H1 (cell line): ENCODE measurements at regions not wholly inside any gene's neighbourhood (a gene's known extent, or its start where the extent isn't known, plus 50 kb on each side); places are given as distances from the start of the nearest gene placed in this dataset.

ENCODE experiments used
- CTCF ChIA-PET: fragments of 300-600 bp; sonication (Branson Sonifier 250); formaldehyde crosslinking; loops from one replicate; lab custom pipeline; 2021; ENCODE audit not compliant: partially characterized antibody; lab: Charles Lee
- POLR2A ChIA-PET: fragments of 300-600 bp; sonication (Branson Sonifier 250); formaldehyde crosslinking; loops from one replicate; lab custom pipeline; 2021; ENCODE audit warnings: inconsistent platforms; ENCODE audit not compliant: partially characterized antibody; lab: Charles Lee
- DNase-seq, 2 experiments: peaks; one replicate each; pipeline versions ENCODE4 v3.0.0 to v3.0.0-alpha.2; 2010 to 2022; ENCODE audit warnings: low spot score in 2 of 2, low read depth in 1 of 2, mixed read lengths in 1 of 2
- FAIRE-seq: peaks from 2 replicates; lab custom pipeline; 2011; peaks lifted over from hg19 to GRCh38; lab: Jason Lieb, UNC
- H2AFZ ChIP-seq: 2 replicates; pipeline ENCODE4 v1.8.1; 2012; ENCODE audit warnings: low read length, inconsistent platforms
- H2AK5ac ChIP-seq: 2 replicates; pipeline ENCODE4 v1.6.1; 2013; ENCODE audit warnings: low read depth, low read length
- H2BK120ac ChIP-seq: replicated peaks from 2 replicates; pipeline ENCODE3; 2013; ENCODE audit warnings: low read depth, low read length, inconsistent platforms
- H2BK12ac ChIP-seq: 2 replicates; pipeline ENCODE4 v1.6.1; 2013; ENCODE audit warnings: low read depth, low read length
- H2BK15ac ChIP-seq: 2 replicates; pipeline ENCODE4 v1.6.1; 2013; ENCODE audit warnings: low read length
- H2BK20ac ChIP-seq: 2 replicates; pipeline ENCODE4 v1.6.1; 2013; ENCODE audit warnings: low read length
- H2BK5ac ChIP-seq: 2 replicates; pipeline ENCODE4 v1.6.1; 2013; ENCODE audit warnings: low read depth, low read length
- H3K14ac ChIP-seq: 2 replicates; pipeline ENCODE4 v1.6.1; 2013; ENCODE audit warnings: inconsistent platforms; ENCODE audit not compliant: insufficient read length
- H3K18ac ChIP-seq: 2 replicates; pipeline ENCODE4 v1.6.1; 2013; ENCODE audit warnings: low read length; ENCODE audit errors: extremely low read depth
- H3K23ac ChIP-seq: 2 replicates; pipeline ENCODE4 v1.6.1; 2013; ENCODE audit warnings: inconsistent platforms; ENCODE audit not compliant: insufficient read length
- H3K23me2 ChIP-seq: 2 replicates; pipeline ENCODE4 v1.6.1; 2013; ENCODE audit warnings: low read depth, low read length
- H3K27ac ChIP-seq: 2 replicates; pipeline ENCODE4 v1.6.1; 2011; ENCODE audit warnings: low read depth, low read length, inconsistent platforms
- H3K27me3 ChIP-seq, 4 experiments: replicated peaks in 1 of 4; 1 replicate in 1 of 4; 2 replicates in 3 of 4; pipeline versions ENCODE4 v1.6.1 to v1.8.1; 2011 to 2013; ENCODE audit warnings: low read length in 3 of 4, mild to moderate bottlenecking in 3 of 4, inconsistent platforms in 2 of 4, mixed read lengths in 2 of 4, moderate library complexity in 1 of 4; ENCODE audit not compliant: control insufficient read depth in 3 of 4, insufficient read depth in 3 of 4; ENCODE audit errors: extremely low read depth in 1 of 4
- H3K36me3 ChIP-seq, 4 experiments: 2 replicates each; pipeline versions ENCODE4 v1.6.1 to v1.8.1; 2011 to 2013; ENCODE audit warnings: mild to moderate bottlenecking in 4 of 4, low read length in 3 of 4, moderate library complexity in 2 of 4, control low read depth in 1 of 4, inconsistent platforms in 1 of 4; ENCODE audit not compliant: insufficient read depth in 4 of 4, control insufficient read depth in 2 of 4
- H3K4ac ChIP-seq: replicated peaks from 2 replicates; pipeline ENCODE3; 2013; ENCODE audit warnings: low read length, low read depth, mixed read lengths, inconsistent platforms; ENCODE audit not compliant: insufficient read length
- H3K4me1 ChIP-seq, 4 experiments: replicated peaks in 1 of 4; 1 replicate in 1 of 4; 2 replicates in 3 of 4; pipeline versions ENCODE4 v1.6.1 to v1.8.1; 2011 to 2013; ENCODE audit warnings: low read length in 3 of 4, inconsistent platforms in 2 of 4, mixed read lengths in 1 of 4; ENCODE audit not compliant: insufficient read depth in 4 of 4, control insufficient read depth in 3 of 4
- H3K4me2 ChIP-seq, 2 experiments: 2 replicates each; pipeline versions ENCODE4 v1.6.1 to v1.8.1; 2011 to 2013; ENCODE audit warnings: low read depth in 2 of 2, low read length in 2 of 2, control low read depth in 1 of 2, inconsistent platforms in 1 of 2, mild to moderate bottlenecking in 1 of 2; ENCODE audit not compliant: insufficient read depth in 1 of 2
- H3K4me3 ChIP-seq, 4 experiments: fragments of 200-600, 300-600 bp in 1 of 4; sonication (generic), shearing (Covaris generic), sonication (Bioruptor Twin) in 1 of 4; 2 replicates each; pipeline versions ENCODE4 v1.5.1 to v1.8.1; 2011 to 2016; ENCODE audit warnings: low read length in 4 of 4, low read depth in 3 of 4, control low read depth in 2 of 4, inconsistent platforms in 2 of 4, mild to moderate bottlenecking in 2 of 4, mixed read lengths in 1 of 4, moderate library complexity in 1 of 4; ENCODE audit not compliant: insufficient read depth in 2 of 4; ENCODE audit errors: extremely low read depth in 1 of 4
- H3K56ac ChIP-seq: replicated peaks from 2 replicates; pipeline ENCODE3; 2013; ENCODE audit warnings: low read depth, mild to moderate bottlenecking, mixed read lengths, low read length, inconsistent platforms; ENCODE audit not compliant: insufficient read length
- H3K79me1 ChIP-seq: 2 replicates; pipeline ENCODE4 v1.6.1; 2013; ENCODE audit warnings: low read depth, low read length, control low read depth
- H3K79me2 ChIP-seq, 2 experiments: 2 replicates each; pipeline versions ENCODE4 v1.6.1 to v1.8.1; 2012 to 2013; ENCODE audit warnings: low read length in 2 of 2, mild to moderate bottlenecking in 2 of 2, inconsistent platforms in 1 of 2; ENCODE audit not compliant: insufficient read depth in 2 of 2, control insufficient read depth in 1 of 2
- H3K9ac ChIP-seq, 4 experiments: replicated peaks in 1 of 4; 1 replicate in 1 of 4; 2 replicates in 3 of 4; pipeline versions ENCODE4 v1.6.1 to v1.8.1; 2011 to 2013; ENCODE audit warnings: low read depth in 3 of 4, low read length in 3 of 4, control low read depth in 2 of 4, mild to moderate bottlenecking in 2 of 4, moderate library complexity in 2 of 4, inconsistent platforms in 1 of 4; ENCODE audit errors: extremely low read depth in 1 of 4
- H3K9me3 ChIP-seq, 2 experiments: 2 replicates each; pipeline versions ENCODE4 v1.6.1 to v1.8.1; 2012 to 2013; ENCODE audit warnings: mild to moderate bottlenecking in 2 of 2, moderate library complexity in 2 of 2, control low read depth in 1 of 2, inconsistent platforms in 1 of 2, low read depth in 1 of 2, low read length in 1 of 2, mixed read lengths in 1 of 2; ENCODE audit not compliant: insufficient read depth in 2 of 2
- H4K20me1 ChIP-seq, 2 experiments: replicated peaks in 1 of 2; 2 replicates each; pipeline versions ENCODE3 to v1.8.1; 2011 to 2013; ENCODE audit warnings: inconsistent platforms in 2 of 2, low read length in 2 of 2, mild to moderate bottlenecking in 1 of 2; ENCODE audit not compliant: insufficient read depth in 2 of 2, control insufficient read depth in 1 of 2
- H4K5ac ChIP-seq: 2 replicates; pipeline ENCODE4 v1.6.1; 2013; ENCODE audit warnings: low read length, low read depth, mixed read lengths, inconsistent platforms; ENCODE audit not compliant: insufficient read length
- H4K8ac ChIP-seq: 2 replicates; pipeline ENCODE4 v1.8.0; 2013; ENCODE audit warnings: mild to moderate bottlenecking, moderate library complexity, low read length, inconsistent platforms; ENCODE audit not compliant: insufficient read depth; ENCODE audit errors: extremely low read depth
- H4K91ac ChIP-seq: replicated peaks from 2 replicates; pipeline ENCODE3; 2013; ENCODE audit warnings: low read length, mixed read lengths, inconsistent platforms; ENCODE audit not compliant: insufficient read length
- BACH1 ChIP-seq: IDR thresholded peaks from 2 replicates; pipeline ENCODE4 v1.6.1; 2012; ENCODE audit warnings: low read length, improper control_type of control experiment
- JUN ChIP-seq: IDR thresholded peaks from 2 replicates; pipeline ENCODE4 v1.6.1; 2011; ENCODE audit warnings: low read depth, mild to moderate bottlenecking, improper control_type of control experiment, low read length
- POU5F1 ChIP-seq: IDR thresholded peaks from 2 replicates; pipeline ENCODE4 v1.6.1; 2011; ENCODE audit warnings: low read depth, mild to moderate bottlenecking, low read length, moderate library complexity
- RFX5 ChIP-seq: IDR thresholded peaks from 2 replicates; pipeline ENCODE4 v1.6.1; 2011; ENCODE audit warnings: low read depth, low read length, improper control_type of control experiment, borderline replicate concordance
- SP2 ChIP-seq: IDR thresholded peaks from 2 replicates; pipeline ENCODE4 v1.6.1; 2012; ENCODE audit warnings: mild to moderate bottlenecking, low read length, inconsistent platforms
- ZNF274 ChIP-seq: IDR thresholded peaks from 2 replicates; pipeline ENCODE4 v1.7.0; 2012; ENCODE audit warnings: low read length, borderline replicate concordance; ENCODE audit errors: extremely low read depth
- WGBS, 2 experiments: shearing (Covaris generic) in 1 of 2; methylation state at CpG; one replicate each; pipeline versions ENCODE4 v1.1.6 to v1.1.7; 2013 to 2015; ENCODE audit warnings: low lambda C conversion rate in 2 of 2, mixed read lengths in 2 of 2, inconsistent platforms in 1 of 2, low coverage in 1 of 2, missing lambda C conversion rate in 1 of 2; ENCODE audit not compliant: insufficient replicate concordance in 2 of 2, insufficient coverage in 1 of 2, insufficient read length in 1 of 2; ENCODE audit errors: extremely low coverage in 1 of 2, missing lambda C conversion rate in 1 of 2; 5-methylcytosine and 5-hydroxymethylcytosine counted together

DNA sequence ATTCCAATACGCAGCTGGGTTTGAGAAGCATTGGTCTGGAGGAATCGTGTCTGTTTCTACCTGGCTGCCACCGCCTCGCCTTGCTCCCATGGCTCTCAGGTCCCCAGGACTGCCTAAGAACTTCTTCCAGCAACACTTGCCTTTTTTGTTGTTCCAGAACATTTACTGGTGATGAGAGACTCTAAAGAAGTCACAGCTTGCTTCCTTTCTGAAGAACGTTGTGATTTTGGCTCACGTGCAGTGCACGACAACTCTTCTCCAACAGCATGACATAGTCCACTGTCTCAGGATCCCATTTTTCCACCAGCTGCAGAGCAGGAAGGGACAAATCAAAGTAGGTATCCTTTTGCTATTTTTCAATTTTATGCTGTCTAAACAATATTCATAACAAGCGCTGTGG is 940.9 kb downstream of the SLC4A3 start:
- H2BK20ac ChIP-seq, result no peak overlapping the region
- H3K4me3 ChIP-seq, result no peak overlapping the region
- H3K9me3 ChIP-seq, result no peaks in the 10 kb centered on the region
- no peak for FAIRE-seq
- H3K56ac ChIP-seq, result no peak overlapping the region
- H2AK5ac ChIP-seq, result no peak overlapping the region
- no peak overlapping the region for H2BK120ac ChIP-seq
- H2AFZ ChIP-seq, result peak overlapping the region; percentile 71
- H3K36me3 ChIP-seq, result no peaks in the 10 kb centered on the region
- ChIA-PET POLR2A (no interaction called here), CTCF (no interaction called here)
- no peak overlapping the region for H3K14ac ChIP-seq
- H4K5ac ChIP-seq, result no peak overlapping the region
- no peaks in the 10 kb centered on the region for H3K79me2 ChIP-seq
- no peak overlapping the region for H3K4me2 ChIP-seq
- no peak overlapping the region for H3K18ac ChIP-seq
- H3K79me1 ChIP-seq, result no peaks in the 10 kb centered on the region
- no peaks in the 10 kb centered on the region for H4K20me1 ChIP-seq
- H2BK12ac ChIP-seq, result no peak overlapping the region
- TF ChIP-seq RFX5, result no peak
- TF ChIP-seq ZNF274, result no peak
- TF ChIP-seq JUN, result no peak
- TF ChIP-seq SP2, result no peak
- TF ChIP-seq POU5F1, result no peak
- no peak for TF ChIP-seq BACH1
- no peaks in the 10 kb centered on the region for H3K4me1 ChIP-seq
- no peak overlapping the region for H4K8ac ChIP-seq
- DNase-seq, result no peak
- H3K23ac ChIP-seq, result no peak overlapping the region
- no peak overlapping the region for H2BK5ac ChIP-seq
- H3K9ac ChIP-seq, result no peak overlapping the region
- H3K23me2 ChIP-seq, result no peaks in the 10 kb centered on the region
- no peak overlapping the region for H2BK15ac ChIP-seq
- no peak overlapping the region for H3K4ac ChIP-seq
- H4K91ac ChIP-seq, result no peak overlapping the region
- H3K27me3 ChIP-seq, result no peaks in the 10 kb centered on the region
- WGBS, 2 experiments, result 91% methylated on average over 8 of the region's 8 CpGs; no CpG with 5 or more reads in 1 of the 2 experiments
- no peak overlapping the region for H3K27ac ChIP-seq
